Endothelial cell of umbilical vein (primary cell): ENCODE measurements at regions not wholly inside any gene's neighbourhood (a gene's known extent, or its start where the extent isn't known, plus 50 kb on each side); places are given as distances from the start of the nearest gene placed in this dataset.

Experiments used
- CTCF ChIP-seq, 2 donors: IDR thresholded peaks; 1 replicate in 1 of 2; 2 replicates in 1 of 2; pipeline ENCODE4 v1.5.1; 2011; ENCODE audit warnings: low read length in 2 of 2, mild to moderate bottlenecking in 2 of 2, moderate library complexity in 2 of 2, control low read depth in 1 of 2, inconsistent platforms in 1 of 2, low read depth in 1 of 2; ENCODE audit not compliant: insufficient read depth in 1 of 2; ENCODE audit errors: extremely low read depth in 1 of 2
- EZH2 ChIP-seq: IDR thresholded peaks from 2 replicates; pipeline ENCODE4 v1.6.1; 2012; ENCODE audit warnings: borderline replicate concordance, low read depth, mild to moderate bottlenecking, moderate library complexity, low read length, inconsistent platforms; ENCODE audit not compliant: severe bottlenecking
- FOS ChIP-seq: IDR thresholded peaks from 2 replicates; pipeline ENCODE4 v1.6.1; 2011; ENCODE audit warnings: mild to moderate bottlenecking, low read length, moderate library complexity, borderline replicate concordance; ENCODE audit not compliant: insufficient read depth
- GATA2 ChIP-seq: IDR thresholded peaks from 2 replicates; pipeline ENCODE4 v1.7.0; 2011; ENCODE audit warnings: low read depth, mild to moderate bottlenecking, moderate library complexity, mixed read lengths, low read length; ENCODE audit not compliant: insufficient read length, insufficient read depth
- JUN ChIP-seq: IDR thresholded peaks from 2 replicates; pipeline ENCODE4 v1.6.1; 2011; ENCODE audit warnings: borderline replicate concordance, low read depth; ENCODE audit not compliant: insufficient read length, insufficient read depth
- MAX ChIP-seq: IDR thresholded peaks from 2 replicates; pipeline ENCODE4 v1.6.1; 2011; ENCODE audit not compliant: insufficient read depth, insufficient read length
- MYC ChIP-seq: IDR thresholded peaks from one replicate; pipeline ENCODE4 v1.6.1; 2011; ENCODE audit warnings: mild to moderate bottlenecking, low read depth, low read length
- POLR2A ChIP-seq: IDR thresholded peaks from 2 replicates; pipeline ENCODE4 v1.6.1; 2012; ENCODE audit warnings: low read depth, mild to moderate bottlenecking, control low read depth, low read length
- POLR2AphosphoS5 ChIP-seq: IDR thresholded peaks from 2 replicates; pipeline ENCODE4 v1.6.1; 2012; ENCODE audit warnings: low read depth, mild to moderate bottlenecking, control low read depth, low read length, moderate library complexity; ENCODE audit not compliant: insufficient read depth

GRCh38 chr10:44856696-44857095, 54.4 kb upstream of the TMEM72 start:
- TF ChIP-seq CTCF (IDR thresholded peaks at IDR 0.05; ENCODE audit: extremely low read depth in 1 of 2, insufficient read depth in 1 of 2, low read depth in 1 of 2, low read length in 2 of 2) (no peak), POLR2AphosphoS5 (no peak), POLR2A (no peak), EZH2 (no peak), MYC (no peak), MAX (no peak), JUN (no peak), FOS (no peak), GATA2 (no peak)
